HG03060 (cell line): ENCODE measurements at regions not wholly inside any gene's neighbourhood (a gene's known extent, or its start where the extent isn't known, plus 50 kb on each side); places are given as distances from the start of the nearest gene placed in this dataset.

Experiments
- ATAC-seq: cut with Tn5 transposase; IDR thresholded peaks from one replicate; pipeline ENCODE4 v1.9.1; 2021; ENCODE audit warnings: low read depth, moderate number of reproducible peaks; ENCODE audit not compliant: unreplicated experiment

DNA sequence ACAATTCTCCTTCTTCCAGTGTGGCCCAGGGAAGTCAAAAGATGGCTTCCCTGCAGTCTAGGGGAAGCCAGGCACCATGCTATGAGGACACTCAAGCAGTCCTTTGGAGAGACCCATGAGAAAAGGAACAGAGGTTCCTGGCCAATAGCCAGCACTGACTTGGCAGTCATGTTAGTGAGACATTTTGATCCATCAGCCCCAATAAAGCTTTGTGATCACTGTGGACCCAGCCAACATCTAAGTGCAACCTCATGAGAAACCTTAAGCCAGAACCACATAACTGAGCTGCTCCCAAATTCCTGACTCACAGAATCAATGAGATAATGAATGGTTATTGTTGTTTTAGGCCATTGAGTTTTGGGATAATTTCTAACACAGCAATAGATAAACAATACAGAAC is 51.0 kb upstream of the NAP1L1 start:
- no peak for ATAC-seq
